Limb (tissue), 2 donors: ENCODE measurements at regions not wholly inside any gene's neighbourhood (a gene's known extent, or its start where the extent isn't known, plus 50 kb on each side); places are given as distances from the start of the nearest gene placed in this dataset.
A peak's percentile ranks its signal among the peaks of the same experiment; 100 is the strongest.

Source experiments
- DNase-seq, 2 donors: peaks; one replicate each; pipeline ENCODE4 v3.0.0-alpha.2; 2016; ENCODE audit errors: extremely low spot score in 2 of 2

GRCh38 chr2:7286120-7286519 lies 368.9 kb downstream of the RNF144A start:
- no peak for DNase-seq

DNA sequence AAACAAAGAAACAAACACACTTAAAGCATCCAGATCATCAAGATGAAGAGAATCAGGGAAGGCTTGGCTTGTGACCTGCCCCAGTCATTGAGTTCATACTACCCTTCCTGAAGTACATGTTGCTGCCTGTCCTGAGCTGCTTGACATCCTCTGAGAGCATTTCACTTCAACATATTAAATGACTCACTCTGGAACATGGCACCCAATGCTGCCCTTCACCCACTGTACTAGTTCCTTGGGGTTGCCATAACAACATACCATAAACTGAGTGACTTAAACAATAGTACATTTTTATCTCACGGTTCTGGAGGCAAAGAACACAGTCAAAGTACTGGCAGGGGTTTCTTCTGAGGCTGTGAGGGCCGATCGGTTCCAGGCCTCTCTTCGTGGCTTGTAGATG lies 371.3 kb downstream of the RNF144A start:
- DNase-seq = no peak

DNA sequence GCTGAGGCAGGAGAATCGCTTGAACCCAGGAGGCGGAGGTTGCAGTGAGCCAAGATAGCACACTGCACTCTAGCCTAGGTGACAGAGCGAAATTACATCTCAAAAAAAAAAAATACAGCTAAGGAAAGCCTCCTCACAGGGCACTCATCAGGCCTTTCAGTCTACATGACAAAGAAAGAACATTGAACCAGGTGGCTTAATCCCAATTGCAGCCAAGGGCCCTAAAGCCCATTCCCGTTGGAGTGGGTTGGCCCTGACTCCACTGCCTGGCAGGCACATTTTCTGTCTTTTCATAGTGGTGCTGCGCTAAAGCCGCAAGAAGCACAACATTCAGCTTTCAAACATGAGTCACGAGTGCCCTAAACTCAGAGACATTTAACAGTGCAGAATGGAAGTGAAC lies 372.5 kb downstream of the RNF144A start:
- no peak for DNase-seq

GRCh38 chr2:7292154-7292691 lies 375.0 kb downstream of the RNF144A start:
- DNase-seq = peak in 1 of 2 donors; percentile 19

DNA sequence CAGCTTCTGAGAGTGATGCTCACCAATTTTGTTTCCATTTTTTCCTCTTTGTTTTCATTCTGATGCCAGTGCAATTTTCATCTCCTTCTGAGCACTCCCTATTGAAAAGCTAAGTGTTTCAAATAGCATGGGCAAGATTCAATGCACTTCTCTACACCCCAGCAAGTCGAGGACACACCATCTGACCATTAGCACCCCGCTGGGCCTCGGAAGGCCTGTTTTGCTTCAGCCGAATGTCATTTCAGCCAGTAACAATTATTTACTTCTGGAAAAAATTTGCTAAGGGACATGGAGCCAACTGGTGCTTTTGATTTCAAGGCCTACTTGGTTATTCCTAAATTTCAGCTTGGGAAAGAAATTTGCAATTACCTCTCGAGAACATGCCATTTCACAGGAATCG lies 392.4 kb downstream of the RNF144A start:
- DNase-seq = no peak

GRCh38 chr2:7324706-7325105 lies 407.5 kb downstream of the RNF144A start:
- DNase-seq = no peak

- DNase-seq = no peak
Observed at GRCh38 chr2:7325186-7325585, 408.0 kb downstream of the RNF144A start.

DNA sequence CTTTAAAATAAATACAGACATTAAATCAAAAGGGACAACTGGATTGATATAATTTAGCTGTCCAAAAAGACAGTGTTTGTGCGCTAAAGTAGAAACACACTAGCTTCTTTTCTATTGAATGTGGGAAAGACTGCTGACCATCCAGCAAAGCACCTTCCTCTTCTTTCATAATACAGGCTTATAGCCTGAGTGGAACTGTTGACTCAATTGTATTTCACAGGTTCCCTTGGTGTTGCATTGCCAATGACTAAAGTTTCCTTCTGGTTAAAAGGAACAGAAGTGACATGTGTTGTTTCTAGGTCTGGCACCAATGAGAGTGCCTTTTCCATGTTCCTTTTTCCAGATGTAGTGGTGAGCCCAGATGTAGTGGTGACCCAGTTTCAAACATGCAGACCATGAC lies 412.3 kb downstream of the RNF144A start:
- no peak for DNase-seq

DNA sequence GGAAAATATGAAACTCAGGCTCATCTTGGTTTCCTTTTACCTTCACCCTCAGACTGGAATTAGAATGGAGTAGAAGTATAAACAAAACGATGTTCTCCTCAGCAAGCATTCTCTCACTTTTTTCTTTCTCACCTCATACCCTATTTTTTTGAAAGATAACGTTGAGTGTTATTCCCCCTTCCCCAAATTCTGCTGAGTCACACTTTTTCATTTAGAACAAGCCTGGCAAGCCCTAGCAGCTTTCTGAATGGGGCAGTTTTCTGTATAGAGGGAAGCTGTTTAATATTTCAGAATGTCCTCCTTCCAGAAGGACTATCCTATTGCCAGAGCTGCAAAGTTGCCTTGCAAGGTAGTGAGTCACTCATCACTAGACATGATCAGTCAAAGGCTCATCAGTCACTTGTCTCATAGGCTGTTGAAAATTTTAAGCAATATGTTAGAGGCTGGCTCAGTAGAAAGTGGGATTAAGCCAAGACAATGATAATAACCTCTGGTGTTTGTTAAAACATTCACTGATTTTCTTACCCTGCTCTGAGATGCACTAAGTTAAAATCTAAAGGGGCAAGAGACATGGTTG lies 416.1 kb downstream of the RNF144A start:
- no peak for DNase-seq

- no peak for DNase-seq
Observed at GRCh38 chr2:7333960-7334493, 416.8 kb downstream of the RNF144A start.

- DNase-seq = no peak
Observed at GRCh38 chr2:7338961-7339360, 421.7 kb downstream of the RNF144A start.

- DNase-seq = no peak
Observed at GRCh38 chr2:7346336-7346735, 429.1 kb downstream of the RNF144A start.

- no peak for DNase-seq
Observed at GRCh38 chr2:7348761-7349160, 431.5 kb downstream of the RNF144A start.

DNA sequence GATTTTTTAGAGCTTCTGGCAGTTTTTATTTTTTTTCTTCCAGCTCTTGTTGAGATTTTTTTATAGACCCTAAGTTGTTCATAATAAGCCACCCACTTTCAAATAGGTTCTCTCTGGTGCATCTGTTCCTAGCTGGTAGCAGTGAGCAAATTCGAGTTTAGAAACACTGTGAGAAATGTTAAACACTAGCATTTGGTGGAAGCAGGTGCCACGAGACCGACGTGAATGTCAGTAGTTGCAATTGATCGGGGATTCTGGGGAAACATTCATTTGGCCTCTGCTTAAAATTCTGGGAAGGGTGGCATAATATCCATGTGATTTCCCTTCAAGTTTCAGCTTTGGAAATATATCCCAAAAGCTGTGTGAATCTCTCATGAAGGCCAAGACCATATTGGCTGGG lies 435.0 kb downstream of the RNF144A start:
- no peak for DNase-seq

DNA sequence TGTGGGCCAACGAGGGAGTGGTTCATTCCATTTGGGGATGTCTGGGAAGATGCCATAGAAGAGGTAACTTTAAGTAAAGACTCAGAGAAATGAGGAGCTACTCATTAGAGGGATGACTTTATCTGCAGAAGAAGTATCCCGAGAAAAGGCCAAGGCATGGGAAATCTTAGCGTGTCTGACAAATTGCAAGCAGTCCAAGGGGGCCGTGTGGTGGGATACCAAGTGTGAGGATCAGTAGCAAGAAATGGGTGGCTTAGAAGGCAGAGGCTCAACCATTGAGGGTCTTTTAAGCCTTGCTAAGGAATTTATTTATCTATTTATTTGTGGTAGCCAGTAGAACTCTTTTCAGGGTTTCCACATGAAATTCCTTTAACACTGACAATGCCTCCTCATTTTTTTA lies 436.4 kb downstream of the RNF144A start:
- DNase-seq = no peak

GRCh38 chr2:7355781-7356180 lies 438.6 kb downstream of the RNF144A start:
- no peak for DNase-seq

GRCh38 chr2:7356909-7357584 lies 439.8 kb downstream of the RNF144A start:
- DNase-seq = no peak

DNA sequence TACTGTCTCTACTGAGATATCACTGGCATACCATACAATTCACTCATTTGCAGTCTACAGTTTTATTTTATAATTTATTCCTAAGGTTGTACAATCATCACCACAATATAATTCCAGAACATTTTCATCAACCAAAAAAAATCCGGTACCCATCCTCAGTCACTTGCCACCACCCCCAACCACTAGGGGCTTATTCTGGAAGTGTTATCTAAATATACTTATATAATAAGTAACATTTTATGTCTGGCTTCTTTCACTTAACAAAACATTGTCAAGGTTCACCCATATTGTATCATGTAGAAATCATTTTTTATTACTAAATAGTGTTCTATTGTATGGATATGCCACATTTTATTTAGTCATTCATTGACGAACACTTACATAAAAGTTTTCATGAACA lies 440.8 kb downstream of the RNF144A start:
- no peak for DNase-seq

- no peak for DNase-seq
Observed at GRCh38 chr2:7358865-7359447, 441.7 kb downstream of the RNF144A start.

GRCh38 chr2:7363906-7364305 lies 446.7 kb downstream of the RNF144A start:
- no peak for DNase-seq

DNA sequence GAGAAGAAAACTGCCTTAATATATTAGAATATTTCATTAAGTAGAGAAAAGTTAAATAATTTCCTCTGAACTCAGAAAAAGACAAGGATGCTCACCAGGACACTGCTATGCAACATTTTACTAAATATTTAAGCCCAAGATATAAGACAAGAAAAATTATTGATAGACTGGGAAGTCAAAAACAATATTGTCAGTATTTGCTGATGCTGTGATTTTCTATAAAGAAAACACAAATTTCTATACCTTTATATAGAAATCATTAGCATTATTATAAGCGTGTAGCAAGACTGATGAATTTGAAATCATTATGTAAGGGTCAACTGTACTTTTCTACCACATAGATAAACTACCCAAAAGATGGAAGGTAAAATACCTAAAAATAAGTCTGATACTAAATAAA lies 451.0 kb downstream of the RNF144A start:
- DNase-seq = no peak

DNA sequence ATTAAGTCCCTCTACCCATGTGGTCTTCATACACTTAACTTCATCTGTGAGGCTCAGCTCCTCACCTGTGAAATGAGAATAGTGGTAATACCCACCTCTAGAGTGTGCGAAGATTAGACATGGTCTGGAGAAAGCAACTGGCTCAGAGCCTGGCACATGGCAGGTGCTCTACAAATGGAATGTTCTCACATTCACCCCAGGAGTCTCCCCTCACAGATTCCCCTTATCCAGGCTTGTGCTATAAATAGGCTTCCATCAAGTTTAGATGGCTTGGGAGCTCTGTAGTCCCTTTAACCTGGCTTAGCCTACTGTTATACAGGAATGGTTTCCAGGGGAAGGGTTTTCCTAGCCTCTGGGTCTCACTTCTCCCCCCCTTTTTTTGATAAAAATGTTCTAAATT lies 455.9 kb downstream of the RNF144A start:
- no peak for DNase-seq

- no peak for DNase-seq
Observed at GRCh38 chr2:7375901-7376300, 458.7 kb downstream of the RNF144A start.
